T47D (cell line): ENCODE measurements at regions not wholly inside any gene's neighbourhood (a gene's known extent, or its start where the extent isn't known, plus 50 kb on each side); places are given as distances from the start of the nearest gene placed in this dataset.

Experiments
- DNase-seq, 2 experiments: peaks; one replicate each; pipeline versions ENCODE4 v3.0.0 to v3.0.0-alpha.2; 2011 to 2012; ENCODE audit warnings: low read depth in 1 of 2, low spot score in 1 of 2
- JUND ChIP-seq: IDR thresholded peaks from 2 replicates; pipeline ENCODE4 v1.6.1; 2012; ENCODE audit warnings: low read depth
- in situ Hi-C: cut with HindIII; loops from 2 replicates; pipeline ENCODE4 v1.10.0; 2016; ENCODE audit warnings: low sequenced_read_pairs, low pct_unique_long_range_greater_than_20kb

DNA sequence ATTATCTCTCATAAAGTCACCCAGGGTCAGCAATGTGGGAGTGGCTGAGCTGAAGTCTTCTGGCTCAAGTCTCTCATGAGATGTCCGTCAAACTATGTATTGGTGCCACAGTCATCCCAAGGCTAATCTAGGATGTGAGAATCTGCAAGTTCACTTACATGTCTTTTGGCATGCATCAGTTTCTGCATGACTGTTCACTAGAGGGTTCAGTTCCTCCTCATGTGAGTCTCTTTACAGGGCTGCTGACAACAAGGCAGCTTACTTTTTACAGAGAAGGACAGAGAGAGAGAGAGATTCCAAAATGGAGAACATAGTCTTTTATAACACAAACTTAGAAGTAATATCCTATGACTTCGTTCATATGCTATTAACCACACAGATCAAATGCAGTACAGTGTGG is 328.8 kb upstream of the SLITRK1 start:
- no peak for TF ChIP-seq JUND
- in situ Hi-C loops, result no loop called here
- no peak for DNase-seq

DNA sequence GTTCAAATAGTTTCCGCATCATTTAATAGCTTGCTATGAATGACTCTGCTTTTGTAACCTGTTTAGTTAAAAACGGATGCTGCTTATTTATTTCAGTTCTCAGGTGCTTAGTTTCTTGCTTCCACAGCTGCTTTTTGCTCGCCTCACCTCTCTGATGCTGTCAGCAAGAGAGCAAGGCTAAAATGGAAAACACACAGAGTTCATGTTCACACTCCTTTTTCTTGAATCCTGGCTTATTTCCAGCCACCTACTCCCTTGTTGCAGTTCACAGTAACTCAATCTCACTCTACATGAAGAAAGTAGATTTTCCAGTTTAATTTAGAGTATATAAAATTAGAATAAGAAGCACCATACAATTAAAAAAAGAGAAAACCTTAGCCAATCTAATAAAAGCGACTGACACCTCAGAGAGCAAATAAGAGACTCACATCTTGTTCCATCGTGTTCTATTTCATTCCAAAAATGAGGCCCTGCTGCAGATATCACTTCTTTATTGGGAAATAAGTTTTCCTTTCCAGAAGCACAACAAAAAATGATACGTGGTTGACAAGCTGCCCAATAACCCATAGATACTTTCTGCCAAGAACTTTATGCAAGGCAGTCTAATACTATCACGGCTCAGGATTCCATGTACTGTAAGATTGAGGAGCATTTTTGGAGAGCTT is 326.1 kb upstream of the SLITRK1 start:
- in situ Hi-C loops, result no loop called here
- no peak for TF ChIP-seq JUND
- DNase-seq, result no peak

DNA sequence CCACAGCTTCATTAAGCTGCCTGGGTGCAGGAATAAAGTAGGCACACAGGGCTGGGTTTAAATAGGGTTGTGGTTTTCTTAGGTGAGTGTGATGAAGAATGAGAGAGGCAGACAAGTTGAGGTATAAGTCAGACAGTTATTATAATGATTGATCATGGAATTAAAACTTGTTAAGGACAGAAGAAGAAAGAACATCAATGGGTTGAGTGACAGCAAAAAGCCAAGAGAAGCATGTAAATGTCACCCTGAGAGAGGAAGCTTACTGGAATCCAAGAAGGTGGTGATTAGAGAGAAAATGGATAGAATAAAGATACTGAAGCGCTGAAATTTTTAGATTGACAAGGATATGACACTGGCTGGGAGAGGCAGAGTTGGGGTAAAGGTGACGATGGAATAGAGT is 325.2 kb upstream of the SLITRK1 start:
- in situ Hi-C loops, result no loop called here
- DNase-seq, result no peak
- no peak for TF ChIP-seq JUND

DNA sequence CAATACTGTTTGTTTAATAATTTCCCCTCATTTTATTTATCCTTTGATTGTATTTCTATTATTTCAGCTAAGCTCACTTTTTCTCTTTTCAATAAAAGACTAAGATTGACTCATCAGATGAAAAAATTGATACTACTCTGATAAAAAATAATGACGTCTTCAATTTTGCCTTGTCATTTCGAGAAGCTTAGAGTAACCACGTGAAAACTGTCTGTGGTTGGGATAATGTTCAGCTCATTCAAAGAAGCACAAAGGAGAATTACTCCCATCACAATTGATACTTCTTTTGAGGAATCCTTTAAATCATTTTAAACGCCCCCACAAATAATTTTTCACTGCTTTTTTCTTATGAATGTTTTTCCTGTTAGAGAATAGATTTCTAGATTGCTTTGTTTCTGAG is 318.7 kb upstream of the SLITRK1 start:
- in situ Hi-C loops, result no loop called here
- no peak for DNase-seq
- TF ChIP-seq JUND, result no peak

DNA sequence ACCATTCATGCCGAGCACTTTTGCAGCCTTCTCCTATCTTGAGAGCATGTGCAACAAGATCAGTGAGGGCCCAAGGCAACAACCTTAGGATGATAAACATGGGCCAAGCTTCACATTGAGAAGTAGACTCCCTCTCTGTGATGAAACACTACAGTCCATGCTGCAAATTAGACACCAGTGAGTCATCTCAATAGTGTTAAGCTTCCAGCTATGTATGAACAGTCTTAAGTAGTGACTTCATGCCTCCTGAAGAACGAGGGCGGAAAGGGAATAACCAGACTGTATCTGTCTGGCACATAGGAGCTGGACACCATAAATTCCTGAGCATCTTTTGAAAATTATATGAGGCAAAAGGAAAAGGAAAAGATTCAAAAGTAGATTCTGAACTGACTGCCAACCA is 309.9 kb upstream of the SLITRK1 start:
- TF ChIP-seq JUND, result no peak
- in situ Hi-C loops, result no loop called here
- DNase-seq, result peak in 1 of 2 experiments; percentile 0

DNA sequence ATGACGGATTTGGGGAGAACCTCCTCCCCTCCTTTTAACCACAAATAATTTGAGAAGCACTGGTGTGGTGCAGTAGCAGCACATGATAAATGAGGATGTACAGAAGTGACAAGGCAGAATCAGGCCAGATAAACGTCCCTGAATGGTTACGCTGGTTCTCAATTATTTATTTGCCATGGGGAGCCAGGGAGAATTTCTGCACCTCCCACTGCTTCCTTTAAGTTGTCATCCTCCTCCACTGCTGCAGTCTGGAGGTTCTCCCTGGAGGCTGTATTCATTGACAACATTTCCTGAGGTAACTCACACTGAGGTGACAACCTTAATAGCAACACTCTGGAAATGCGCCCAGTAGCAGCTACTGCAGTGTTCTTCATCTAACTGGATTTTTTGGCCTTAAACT is 308.9 kb upstream of the SLITRK1 start:
- no peak for DNase-seq
- no peak for TF ChIP-seq JUND
- in situ Hi-C loops, result no loop called here

DNA sequence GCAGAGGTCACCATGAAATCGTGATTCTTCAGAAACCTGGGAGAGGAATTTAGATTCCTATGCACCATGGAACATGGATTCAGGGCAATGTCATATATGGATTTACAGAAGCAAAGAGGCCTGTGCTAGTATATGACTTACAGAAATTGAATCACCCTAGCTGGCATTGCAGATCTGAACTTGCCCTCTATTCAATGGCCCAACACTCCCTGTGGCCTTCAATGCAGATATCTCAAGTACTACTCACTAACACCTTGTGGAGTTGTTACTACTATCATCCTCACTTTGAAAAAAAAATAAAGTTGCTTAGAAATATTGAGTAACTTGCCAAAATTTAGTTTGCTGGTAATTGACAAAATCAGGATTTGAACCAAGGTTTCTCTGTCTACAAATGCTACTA is 305.4 kb upstream of the SLITRK1 start:
- no peak for TF ChIP-seq JUND
- DNase-seq, result no peak
- in situ Hi-C loops, result no loop called here

DNA sequence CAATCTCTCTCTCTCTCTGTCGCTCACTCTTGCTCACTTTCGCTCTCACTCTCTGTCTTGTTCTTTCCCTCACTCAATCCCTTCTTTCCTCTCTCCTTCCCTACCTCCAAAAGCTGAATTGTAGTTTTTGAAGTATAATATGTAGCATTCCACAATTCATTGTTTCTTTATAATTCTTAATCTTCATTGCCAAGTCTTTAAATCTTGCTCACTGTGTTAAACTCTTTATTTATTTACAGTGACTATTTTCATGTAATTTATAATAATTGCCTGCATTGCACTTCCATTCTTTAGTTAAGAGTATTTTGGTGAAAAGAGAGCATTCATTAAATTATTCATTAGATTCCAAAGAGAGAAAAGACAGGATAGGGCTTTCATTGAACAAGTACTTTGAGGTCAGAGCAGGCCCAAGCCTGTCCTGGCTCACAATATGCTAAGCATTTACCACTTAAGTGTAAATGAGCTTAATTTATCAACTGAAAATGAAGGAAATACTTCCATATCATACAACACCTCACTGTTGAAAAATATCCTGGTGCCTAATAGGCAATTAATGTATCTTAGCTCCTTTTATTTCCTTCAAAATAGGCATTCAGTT is 257.4 kb upstream of the SLITRK1 start:
- no peak for DNase-seq
- no peak for TF ChIP-seq JUND
- in situ Hi-C loops, result no loop called here

DNA sequence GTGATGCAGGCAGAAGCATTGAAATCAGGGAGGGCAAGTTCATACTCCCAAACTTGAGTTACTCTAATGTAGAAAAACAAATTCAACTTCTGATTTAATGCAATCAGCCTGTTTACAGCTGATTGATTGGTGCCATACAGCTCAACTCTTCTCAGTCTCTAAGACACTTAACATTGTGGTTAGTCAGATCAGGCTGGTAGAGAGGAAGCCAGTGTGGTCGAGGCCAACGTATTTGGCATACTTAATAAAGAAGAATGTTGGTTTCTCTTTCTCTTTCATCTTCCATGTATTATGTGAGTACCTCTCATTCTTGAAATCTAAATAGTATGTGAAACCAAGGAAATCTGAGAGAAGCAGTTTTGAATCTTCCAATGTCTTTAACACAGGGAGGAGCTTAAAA is 255.0 kb upstream of the SLITRK1 start:
- TF ChIP-seq JUND, result no peak
- in situ Hi-C loops, result no loop called here
- no peak for DNase-seq

DNA sequence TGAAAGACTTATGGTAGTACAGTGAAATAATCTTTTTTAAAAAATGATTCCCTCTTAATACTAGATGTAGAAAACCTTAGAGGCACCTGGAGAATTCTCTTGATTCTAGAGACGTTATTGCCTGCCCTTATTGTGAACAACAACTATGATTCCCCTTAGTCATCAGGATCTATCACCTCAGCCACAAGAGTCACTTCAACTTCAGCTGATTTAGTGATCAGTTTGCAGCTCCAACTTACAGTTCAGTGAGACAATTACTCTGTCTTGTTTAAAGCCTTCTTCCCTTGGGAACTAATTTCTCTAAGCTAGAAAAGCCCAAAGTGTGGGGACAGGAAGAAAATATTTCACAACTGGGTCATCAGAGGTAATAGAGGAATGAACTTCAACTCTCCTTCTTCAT is 254.3 kb upstream of the SLITRK1 start:
- DNase-seq, result no peak
- no peak for TF ChIP-seq JUND
- in situ Hi-C loops, result no loop called here

DNA sequence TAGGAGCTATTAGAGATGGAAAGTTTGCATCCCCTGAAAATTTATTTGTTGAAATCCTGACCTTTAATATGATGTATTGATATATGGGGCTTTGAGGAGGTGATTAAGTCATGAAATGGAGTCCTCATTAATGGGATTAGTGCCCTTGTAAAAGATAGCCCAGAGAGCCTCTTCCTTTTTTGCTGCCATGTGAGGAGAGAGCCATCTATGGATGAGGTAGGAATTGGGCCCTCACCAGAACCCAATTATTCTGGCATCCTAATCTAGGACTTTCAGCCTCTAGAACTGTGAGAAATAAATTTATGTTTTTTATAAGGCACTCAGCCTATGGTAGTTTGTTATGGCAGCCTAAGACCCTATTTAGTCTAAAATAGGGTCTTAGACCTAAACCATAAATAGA is 250.2 kb upstream of the SLITRK1 start:
- no peak for TF ChIP-seq JUND
- no peak for DNase-seq
- in situ Hi-C loops, result no loop called here

DNA sequence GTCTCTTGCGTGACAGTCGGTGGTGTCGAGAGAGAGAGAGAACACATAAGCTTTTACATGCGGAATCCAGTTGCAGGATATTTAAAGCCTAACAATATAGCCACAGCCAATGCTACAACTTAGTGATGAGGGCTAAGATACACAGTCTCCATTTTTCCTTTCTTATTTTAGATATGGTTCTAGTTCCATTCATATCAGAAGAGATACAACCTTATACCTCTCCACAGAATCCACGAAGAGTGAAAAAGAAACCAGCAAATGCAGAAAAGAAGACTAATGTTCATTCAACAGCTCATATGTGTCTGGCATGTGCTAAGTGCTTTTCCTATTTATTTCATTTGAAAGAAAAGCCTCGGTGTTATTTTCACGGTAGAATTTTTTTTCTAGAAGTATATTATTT is 249.0 kb upstream of the SLITRK1 start:
- no peak for TF ChIP-seq JUND
- DNase-seq, result no peak
- in situ Hi-C loops, result no loop called here

DNA sequence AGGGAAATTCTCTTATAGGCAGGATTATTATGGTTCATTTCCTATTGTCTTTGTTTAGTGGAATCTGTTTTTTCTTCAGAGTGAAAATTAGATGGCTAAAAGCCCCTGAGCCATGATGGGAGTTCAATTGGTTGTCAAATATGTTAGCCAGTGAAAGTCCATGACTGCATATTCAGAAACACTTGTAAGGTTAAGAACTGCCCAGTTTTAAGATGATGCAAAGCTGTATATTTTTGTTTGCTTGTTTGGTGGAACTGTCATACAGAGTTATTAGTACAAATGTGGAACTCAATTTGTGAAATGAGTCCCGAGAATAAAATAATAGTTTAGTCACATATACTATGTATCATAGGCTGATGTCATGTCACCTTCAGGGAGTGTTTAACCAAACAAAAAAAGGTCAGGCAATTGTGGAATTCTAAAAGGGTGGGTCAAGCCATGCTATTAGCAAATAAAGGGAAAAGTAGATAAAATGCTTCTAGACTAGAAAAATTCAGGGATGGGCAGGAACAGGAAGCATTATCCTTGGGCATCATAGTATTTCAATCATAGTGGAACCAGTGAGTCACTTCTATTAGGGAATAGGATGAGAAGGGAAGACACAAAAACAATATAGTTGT is 248.3 kb upstream of the SLITRK1 start:
- no peak for DNase-seq
- in situ Hi-C loops, result no loop called here
- no peak for TF ChIP-seq JUND
